K562 (cell line): ENCODE measurements at regions not wholly inside any gene's neighbourhood (a gene's known extent, or its start where the extent isn't known, plus 50 kb on each side); places are given as distances from the start of the nearest gene placed in this dataset.

Experiments used
- ATAC-seq: fragments of 200-7000 bp; cut with Tn5 transposase; 3 replicates; pipeline ENCODE4 v1.9.1; 2020; ENCODE audit warnings: moderate library complexity
- BruUV-seq: library from RNA; stranded (reverse); fragments of 400-500 nt; replicated peaks from 2 replicates; lab custom pipeline; 2021; lab: Mats Ljungman, UMichigan
- CTCF ChIA-PET: fragments of 300-600 bp; formaldehyde crosslinking; extraction: SDS; loops from one replicate; lab custom pipeline; 2021; ENCODE audit warnings: low intra/inter-chr PET ratio; lab: Yijun Ruan, JAX
- POLR2A ChIA-PET: fragments of 300-600, 350-650 bp; sonication (Branson Sonifier 250); formaldehyde crosslinking; extraction: SDS; loops from one replicate; lab custom pipeline; 2021; ENCODE audit warnings: antibody characterized with exemption, inconsistent platforms; lab: Yijun Ruan, JAX
- DNase-seq, 4 experiments: peaks; one replicate each; pipeline versions ENCODE4 v3.0.0 to v3.0.0-alpha.2; 2011 to 2018; ENCODE audit warnings: low spot score in 3 of 4, mixed read lengths in 3 of 4; ENCODE audit errors: extremely low read depth in 1 of 4
- FAIRE-seq: peaks from 2 replicates; lab custom pipeline; 2011; peaks lifted over from hg19 to GRCh38; lab: Jason Lieb, UNC
- H2AFZ ChIP-seq: 2 replicates; pipeline ENCODE4 v1.6.0; 2011; ENCODE audit warnings: low read depth, low read length, control low read depth, inconsistent platforms
- H3K27ac ChIP-seq: fragments of 200-600 bp; 3 replicates; pipeline ENCODE4 v1.8.0; 2011; ENCODE audit warnings: low read depth, mild to moderate bottlenecking, control low read depth, inconsistent platforms, low read length, moderate library complexity, mixed read lengths; ENCODE audit errors: extremely low read depth
- H3K27me3 ChIP-seq, 2 experiments: fragments of 300-600 bp in 1 of 2; 2 replicates in 1 of 2; 3 replicates in 1 of 2; pipeline versions ENCODE4 v1.6.0 to v1.8.0; 2011; ENCODE audit warnings: inconsistent platforms in 2 of 2, low read length in 2 of 2, mild to moderate bottlenecking in 1 of 2, mixed read lengths in 1 of 2, moderate library complexity in 1 of 2; ENCODE audit not compliant: control insufficient read depth in 2 of 2, insufficient read depth in 2 of 2
- H3K36me3 ChIP-seq: fragments of 300-600 bp; 3 replicates; pipeline ENCODE4 v1.8.0; 2011; ENCODE audit warnings: mild to moderate bottlenecking, low read length, inconsistent platforms; ENCODE audit not compliant: control insufficient read depth, insufficient read depth
- H3K4me1 ChIP-seq, 2 experiments: fragments of 200-600 bp in 1 of 2; replicated peaks in 1 of 2; 2 replicates in 1 of 2; 3 replicates in 1 of 2; pipeline versions ENCODE4 v1.5.1 to v1.8.0; 2011; ENCODE audit warnings: inconsistent platforms in 2 of 2, low read length in 2 of 2, mild to moderate bottlenecking in 1 of 2, mixed read lengths in 1 of 2, moderate library complexity in 1 of 2; ENCODE audit not compliant: control insufficient read depth in 2 of 2, insufficient read depth in 2 of 2
- H3K4me2 ChIP-seq: 2 replicates; pipeline ENCODE4 v1.6.1; 2011; ENCODE audit warnings: low read length, control low read depth, inconsistent platforms, mixed read lengths; ENCODE audit not compliant: insufficient read depth
- H3K4me3 ChIP-seq: fragments of 200-600 bp; sonication (generic), shearing (Covaris generic); 2 replicates; pipeline ENCODE4 v1.5.1; 2016; ENCODE audit warnings: control low read depth, inconsistent platforms
- H3K79me2 ChIP-seq: fragments of 200-600 bp; 3 replicates; pipeline ENCODE4 v1.8.0; 2011; ENCODE audit warnings: low read length, inconsistent platforms; ENCODE audit not compliant: control insufficient read depth, insufficient read depth
- H3K9ac ChIP-seq, 2 experiments: 2 replicates each; pipeline versions ENCODE4 v1.6.0 to v1.6.1; 2011; ENCODE audit warnings: low read depth in 2 of 2, low read length in 2 of 2, control low read depth in 1 of 2, inconsistent platforms in 1 of 2, mild to moderate bottlenecking in 1 of 2, mixed read lengths in 1 of 2; ENCODE audit not compliant: insufficient read depth in 1 of 2
- H3K9me1 ChIP-seq: one replicate; pipeline ENCODE4 v1.6.0; 2011; ENCODE audit warnings: inconsistent platforms, mild to moderate bottlenecking, low read length, moderate library complexity; ENCODE audit not compliant: control insufficient read depth, insufficient read depth
- H3K9me3 ChIP-seq: replicated peaks from 2 replicates; pipeline ENCODE4 v1.5.1; 2011; ENCODE audit warnings: low read depth, low read length, inconsistent platforms; ENCODE audit not compliant: control insufficient read depth, insufficient read depth
- H4K20me1 ChIP-seq: replicated peaks from 2 replicates; pipeline ENCODE4 v1.6.1; 2011; ENCODE audit warnings: low read length, inconsistent platforms, mixed read lengths; ENCODE audit not compliant: control insufficient read depth, insufficient read depth
- DIDO1 ChIP-seq: fragments of 450-650 bp; IDR thresholded peaks from 2 replicates; pipeline ENCODE4 v1.6.1; 2016; ENCODE audit warnings: low read depth, missing biosample characterization, missing genetic modification characterization
- EWSR1 ChIP-seq: fragments of 450-650 bp; IDR thresholded peaks from 2 replicates; pipeline ENCODE4 v1.6.1; 2018; ENCODE audit warnings: borderline replicate concordance, mild to moderate bottlenecking, low read depth, moderate library complexity; ENCODE audit not compliant: partially characterized antibody
- NR3C1 ChIP-seq: sonication (generic); formaldehyde crosslinking; IDR thresholded peaks from 2 replicates; pipeline ENCODE4 v1.8.1; 2022; ENCODE audit warnings: missing genetic modification reagents
- RAD21 ChIP-seq, 2 experiments: fragments of 250-450 bp in 1 of 2; fragments of 450-650 bp in 1 of 2; sonication (Bioruptor Pico) in 1 of 2; formaldehyde crosslinking in 1 of 2; IDR thresholded peaks in 1 of 2; conservative IDR thresholded peaks in 1 of 2; 2 replicates each; pipeline versions ENCODE4 v1.4.0 to v1.8.0; 2020 to 2022; ENCODE audit warnings: mild to moderate bottlenecking in 2 of 2, moderate library complexity in 1 of 2
- SMARCC2 ChIP-seq: fragments of 450-650 bp; IDR thresholded peaks from 2 replicates; pipeline ENCODE4 v1.6.1; 2017; ENCODE audit warnings: antibody characterized with exemption, moderate library complexity, mild to moderate bottlenecking, low read depth
- YBX1 ChIP-seq: fragments of 450-650 bp; IDR thresholded peaks from 2 replicates; pipeline ENCODE4 v1.7.1; 2016; ENCODE audit warnings: mild to moderate bottlenecking
- ZNF212 ChIP-seq: fragments of 450-650 bp; formaldehyde crosslinking; IDR thresholded peaks from 2 replicates; pipeline ENCODE4 v1.4.0; 2020; ENCODE audit warnings: mild to moderate bottlenecking
- ZNF280B ChIP-seq: fragments of 250-450 bp; sonication (Bioruptor Pico); IDR thresholded peaks from 2 replicates; pipeline ENCODE4 v1.5.1; 2021; ENCODE audit warnings: mild to moderate bottlenecking
- ZNF561 ChIP-seq: fragments of 450-650 bp; formaldehyde crosslinking; conservative IDR thresholded peaks from 2 replicates; pipeline ENCODE4 v1.4.0; 2020; ENCODE audit warnings: mild to moderate bottlenecking, moderate library complexity
- ZNF695 ChIP-seq: fragments of 450-650 bp; formaldehyde crosslinking; IDR thresholded peaks from 2 replicates; pipeline ENCODE4 v1.4.0; 2020; ENCODE audit warnings: mild to moderate bottlenecking, moderate library complexity
- ZNF717 ChIP-seq: fragments of 250-450 bp; sonication (Bioruptor Pico); IDR thresholded peaks from 2 replicates; pipeline ENCODE4 v1.5.0; 2021
- WGBS: fragments of 100-300 bp; shearing (Covaris generic); methylation state at CpG from one replicate; pipeline ENCODE4 v1.1.6; 2016; ENCODE audit warnings: low coverage, mixed read lengths; ENCODE audit not compliant: insufficient coverage; ENCODE audit errors: missing lambda C conversion rate; 5-methylcytosine and 5-hydroxymethylcytosine counted together
- in situ Hi-C: fragments of 300-500 bp; cut with MboI; formaldehyde crosslinking; loops from 4 replicates; pipeline ENCODE4 v1.15.0; 2018; ENCODE audit warnings: inconsistent platforms, mixed read lengths
- intact Hi-C: fragments of 100-400 bp; cut with micrococcal nuclease; formaldehyde crosslinking; loops from 2 replicates; pipeline ENCODE4 v1.14.2; 2022

- ATAC-seq (no peak), DNase-seq (no peak), FAIRE-seq (no peak)
- H3K79me2 ChIP-seq: no peaks in the 10 kb centered on the region
- no peak overlapping the region for H3K4me3 ChIP-seq
- no peak overlapping the region for H3K9ac ChIP-seq
- no peak overlapping the region for H3K4me2 ChIP-seq
- no peaks in the 10 kb centered on the region; the same call in 1 of the 2 replicates for H3K9me3 ChIP-seq
- H3K27me3 ChIP-seq: no peaks in the 10 kb centered on the region
- no peak overlapping the region for H3K27ac ChIP-seq
- H3K36me3 ChIP-seq: no peaks in the 10 kb centered on the region
- CTCF ChIA-PET: interaction anchor here (0.7 kb wide), 1 partner anchor 54 kb away, joined by 3 read pairs; no protein-coding TSS in a partner anchor
- POLR2A ChIA-PET: no interaction called here
- in situ Hi-C loops: no loop called here
- H2AFZ ChIP-seq: no peak overlapping the region
- TF ChIP-seq ZNF695 (CRISPR knock-in tag): no peak
- no peak for TF ChIP-seq ZNF561
- no peak for TF ChIP-seq YBX1
- no peak for TF ChIP-seq EWSR1
- no peak for TF ChIP-seq DIDO1
- no peak for TF ChIP-seq ZNF212
- no peak for TF ChIP-seq RAD21 (CRISPR knock-in tag; conservative IDR thresholded peaks at IDR 0.05 in 1 of 2, IDR thresholded peaks at IDR 0.05 in 1 of 2)
- no peak for TF ChIP-seq ZNF717 (CRISPR knock-in tag)
- no peak for TF ChIP-seq ZNF280B (CRISPR knock-in tag)
- no peak for TF ChIP-seq NR3C1
- no peak for TF ChIP-seq SMARCC2
- no TSS peak for BruUV-seq
- H4K20me1 ChIP-seq: no peaks in the 10 kb centered on the region
- intact Hi-C loops: no loop called here
- no peaks in the 10 kb centered on the region for H3K4me1 ChIP-seq
- WGBS: under 1% methylated on average over 9 of the region's 9 CpGs
- no peaks in the 10 kb centered on the region for H3K9me1 ChIP-seq
These were observed 685.8 kb upstream of the API5 start for GRCh38 chr11:42625757-42626665.
